Mucosa of stomach (tissue), 1 donor: ENCODE measurements at regions not wholly inside any gene's neighbourhood (a gene's known extent, or its start where the extent isn't known, plus 50 kb on each side); places are given as distances from the start of the nearest gene placed in this dataset.

Experiments used
- H3K27me3 ChIP-seq: one replicate; pipeline ENCODE4 v1.7.0; 2013; ENCODE audit warnings: mild to moderate bottlenecking, low read length; ENCODE audit not compliant: control insufficient read depth, insufficient read depth
- H3K36me3 ChIP-seq: one replicate; pipeline ENCODE4 v1.7.0; 2013; ENCODE audit warnings: low read length; ENCODE audit not compliant: control insufficient read depth, insufficient read depth
- H3K4me1 ChIP-seq: one replicate; pipeline ENCODE4 v1.7.0; 2013; ENCODE audit warnings: mild to moderate bottlenecking, low read length; ENCODE audit not compliant: control insufficient read depth, insufficient read depth
- H3K4me3 ChIP-seq: one replicate; pipeline ENCODE4 v1.7.0; 2013; ENCODE audit warnings: low read length
- H3K9ac ChIP-seq: one replicate; pipeline ENCODE4 v1.7.0; 2013; ENCODE audit warnings: mild to moderate bottlenecking, low read length, moderate library complexity
- H3K9me3 ChIP-seq: one replicate; pipeline ENCODE4 v1.7.0; 2013; ENCODE audit warnings: mild to moderate bottlenecking, low read length, moderate library complexity; ENCODE audit not compliant: control insufficient read depth
- donor health status: Pancreatic carcinoma.

- Histone ChIP-seq H3K9ac (no peak overlapping the region), H3K9me3 (no peaks in the 10 kb centered on the region), H3K4me3 (no peak overlapping the region), H3K36me3 (no peaks in the 10 kb centered on the region), H3K4me1 (no peaks in the 10 kb centered on the region), H3K27me3 (no peaks in the 10 kb centered on the region)
These were observed 665.1 kb upstream of the PLXNA2 start for GRCh38 chr1:208909011-208909984.

DNA sequence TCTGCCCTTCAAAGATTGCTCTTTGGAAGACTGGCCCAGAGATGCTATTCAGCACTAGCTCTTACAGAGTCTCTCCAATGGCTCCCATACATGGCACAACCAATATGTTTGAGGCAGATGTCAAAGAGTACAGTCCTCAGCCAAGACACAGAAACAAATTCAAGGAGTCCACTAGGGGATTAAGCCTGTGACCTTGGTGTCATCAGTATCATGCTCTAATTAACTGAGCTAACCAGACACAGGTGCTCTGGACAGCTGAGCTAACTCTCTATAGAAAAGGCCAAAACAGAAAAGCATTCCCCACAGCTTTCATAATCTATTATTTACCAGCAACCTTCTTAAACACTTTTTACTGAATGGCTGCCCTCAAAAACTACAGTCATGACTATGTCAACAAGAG is 666.0 kb upstream of the PLXNA2 start:
- no peaks in the 10 kb centered on the region for H3K9me3 ChIP-seq
- H3K36me3 ChIP-seq, result no peaks in the 10 kb centered on the region
- no peaks in the 10 kb centered on the region for H3K27me3 ChIP-seq
- no peak overlapping the region for H3K4me3 ChIP-seq
- no peak overlapping the region for H3K9ac ChIP-seq
- no peaks in the 10 kb centered on the region for H3K4me1 ChIP-seq

DNA sequence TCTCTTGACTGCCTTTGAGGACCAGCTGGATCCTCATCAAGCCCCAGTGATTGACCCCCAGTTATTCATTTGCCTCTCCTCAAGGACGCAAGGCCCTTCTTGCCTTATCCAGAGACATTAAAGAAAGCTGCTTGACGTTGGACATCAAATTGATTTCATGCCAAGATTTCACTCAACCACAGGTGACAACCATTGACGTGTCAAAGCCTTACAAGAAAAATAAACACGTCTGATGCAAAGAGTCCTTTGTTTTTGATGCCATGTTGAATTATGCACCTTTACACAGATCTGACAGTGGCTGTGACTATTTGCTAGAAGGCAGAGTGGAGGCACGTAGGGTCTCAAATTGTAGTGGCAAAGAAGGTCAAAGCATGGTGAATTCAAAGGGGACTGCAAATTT is 666.2 kb upstream of the CAMK1G start:
- no peak overlapping the region for H3K9ac ChIP-seq
- H3K27me3 ChIP-seq, result no peaks in the 10 kb centered on the region
- H3K4me1 ChIP-seq, result no peaks in the 10 kb centered on the region
- no peak overlapping the region for H3K4me3 ChIP-seq
- no peaks in the 10 kb centered on the region for H3K36me3 ChIP-seq
- H3K9me3 ChIP-seq, result no peaks in the 10 kb centered on the region

DNA sequence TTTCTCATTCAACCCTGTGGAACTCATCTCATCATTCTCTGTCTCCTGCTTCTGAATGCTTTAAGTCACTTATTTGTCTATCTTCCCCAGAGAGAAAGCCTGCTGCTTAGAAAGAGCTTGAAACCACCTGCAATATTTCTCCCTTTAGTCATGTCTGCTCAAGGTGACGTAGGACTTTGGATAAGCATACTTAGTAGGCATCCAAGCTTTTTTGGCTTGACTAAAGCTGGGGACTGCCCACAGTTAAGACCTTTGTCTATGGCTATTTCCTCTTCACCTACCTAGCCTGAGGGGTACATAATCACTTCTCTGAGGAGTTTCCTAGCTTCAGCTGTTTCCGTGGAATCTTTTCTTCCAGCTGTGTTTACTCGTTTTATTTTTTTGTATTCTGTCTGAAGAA is 665.8 kb upstream of the CAMK1G start:
- Histone ChIP-seq H3K4me3 (no peak overlapping the region), H3K4me1 (no peaks in the 10 kb centered on the region)

DNA sequence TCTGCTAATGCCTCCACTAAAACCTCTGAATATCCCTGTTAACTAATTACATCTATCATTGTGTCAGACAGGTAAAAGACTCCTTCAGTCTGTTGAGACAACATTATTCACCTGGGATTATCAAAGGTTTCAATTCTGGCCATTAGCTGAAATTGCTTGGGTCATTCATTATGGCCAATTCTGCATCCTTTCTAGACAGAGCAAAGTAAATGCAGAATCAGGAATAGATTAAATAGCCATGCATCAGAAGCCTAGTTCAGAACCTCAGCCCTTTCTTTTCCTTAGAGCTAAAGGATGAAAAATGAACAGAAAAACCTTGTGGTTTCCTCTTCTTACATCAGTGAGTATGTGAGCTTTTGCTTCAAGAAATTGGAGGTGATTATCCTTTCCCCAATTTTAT is 665.4 kb upstream of the CAMK1G start:
- no peak overlapping the region for H3K4me3 ChIP-seq
- H3K27me3 ChIP-seq, result no peaks in the 10 kb centered on the region
- H3K9me3 ChIP-seq, result no peaks in the 10 kb centered on the region
- H3K36me3 ChIP-seq, result no peaks in the 10 kb centered on the region
- H3K4me1 ChIP-seq, result no peaks in the 10 kb centered on the region
- no peak overlapping the region for H3K9ac ChIP-seq

More for the DNA sequence above, 665.8 kb upstream of the CAMK1G start:
- Histone ChIP-seq H3K9ac (no peak overlapping the region), H3K9me3 (no peaks in the 10 kb centered on the region), H3K36me3 (no peaks in the 10 kb centered on the region), H3K27me3 (no peaks in the 10 kb centered on the region)

DNA sequence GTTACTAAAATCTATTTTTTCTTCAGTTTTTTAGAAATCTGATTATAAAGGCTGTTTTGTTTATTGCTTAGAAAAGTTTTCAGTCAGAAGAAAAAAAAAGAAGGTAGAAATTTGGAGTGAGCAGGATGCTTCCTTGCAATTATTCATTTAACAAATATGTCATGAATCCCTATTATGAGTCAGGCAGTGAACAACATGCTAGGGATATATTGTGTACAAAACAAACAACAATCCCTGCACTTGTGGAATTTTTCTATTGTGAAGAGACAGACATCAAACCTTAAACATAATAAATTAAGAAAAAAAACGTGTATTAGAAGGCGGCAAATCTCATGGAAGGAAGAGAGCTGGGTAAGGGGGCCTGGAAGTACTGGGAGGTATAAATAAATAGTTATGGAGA is 664.1 kb upstream of the CAMK1G start:
- no peaks in the 10 kb centered on the region for H3K9me3 ChIP-seq
- H3K36me3 ChIP-seq, result no peaks in the 10 kb centered on the region
- no peak overlapping the region for H3K4me3 ChIP-seq
- no peaks in the 10 kb centered on the region for H3K4me1 ChIP-seq
- H3K27me3 ChIP-seq, result no peaks in the 10 kb centered on the region
- no peak overlapping the region for H3K9ac ChIP-seq

- no peaks in the 10 kb centered on the region for H3K4me1 ChIP-seq
- no peaks in the 10 kb centered on the region for H3K27me3 ChIP-seq
- no peak overlapping the region for H3K4me3 ChIP-seq
- H3K36me3 ChIP-seq, result no peaks in the 10 kb centered on the region
- no peak overlapping the region for H3K9ac ChIP-seq
- H3K9me3 ChIP-seq, result no peaks in the 10 kb centered on the region
These were observed 662.3 kb upstream of the CAMK1G start for GRCh38 chr1:208921259-208921658.

DNA sequence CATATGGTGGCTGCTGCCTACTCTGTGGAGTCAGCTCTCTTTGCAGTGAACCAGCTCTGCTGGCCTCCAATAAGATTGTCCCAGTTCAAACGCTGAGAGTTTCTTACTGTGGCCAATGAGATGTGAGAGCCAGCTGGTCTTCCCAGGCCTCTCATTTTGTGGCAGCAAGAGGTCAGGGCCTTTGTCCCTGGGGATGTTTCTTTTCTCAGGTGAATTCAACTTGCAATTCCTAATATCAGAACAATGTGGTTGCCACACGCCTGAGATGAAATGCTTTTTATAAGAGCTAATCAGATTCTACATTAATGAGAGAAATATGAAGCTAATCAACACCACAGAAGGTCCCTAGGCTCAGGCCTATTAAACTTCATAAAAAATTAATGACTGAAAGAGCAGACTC is 660.1 kb upstream of the CAMK1G start:
- Histone ChIP-seq H3K27me3 (no peaks in the 10 kb centered on the region), H3K9me3 (no peaks in the 10 kb centered on the region), H3K4me1 (no peaks in the 10 kb centered on the region), H3K4me3 (no peak overlapping the region), H3K36me3 (no peaks in the 10 kb centered on the region), H3K9ac (no peak overlapping the region)

GRCh38 chr1:208923946-208924720 is 659.4 kb upstream of the CAMK1G start:
- no peaks in the 10 kb centered on the region for H3K9me3 ChIP-seq
- no peaks in the 10 kb centered on the region for H3K27me3 ChIP-seq

GRCh38 chr1:208924928-208925327 is 658.6 kb upstream of the CAMK1G start:
- H3K27me3 ChIP-seq, result no peaks in the 10 kb centered on the region
- H3K36me3 ChIP-seq, result no peaks in the 10 kb centered on the region
- no peak overlapping the region for H3K9ac ChIP-seq
- H3K9me3 ChIP-seq, result no peaks in the 10 kb centered on the region
- H3K4me3 ChIP-seq, result no peak overlapping the region
- H3K4me1 ChIP-seq, result no peaks in the 10 kb centered on the region

More at GRCh38 chr1:208923946-208924720, 659.4 kb upstream of the CAMK1G start:
- no peak overlapping the region for H3K9ac ChIP-seq
- no peak overlapping the region for H3K4me3 ChIP-seq
- H3K36me3 ChIP-seq, result no peaks in the 10 kb centered on the region
- H3K4me1 ChIP-seq, result no peaks in the 10 kb centered on the region

DNA sequence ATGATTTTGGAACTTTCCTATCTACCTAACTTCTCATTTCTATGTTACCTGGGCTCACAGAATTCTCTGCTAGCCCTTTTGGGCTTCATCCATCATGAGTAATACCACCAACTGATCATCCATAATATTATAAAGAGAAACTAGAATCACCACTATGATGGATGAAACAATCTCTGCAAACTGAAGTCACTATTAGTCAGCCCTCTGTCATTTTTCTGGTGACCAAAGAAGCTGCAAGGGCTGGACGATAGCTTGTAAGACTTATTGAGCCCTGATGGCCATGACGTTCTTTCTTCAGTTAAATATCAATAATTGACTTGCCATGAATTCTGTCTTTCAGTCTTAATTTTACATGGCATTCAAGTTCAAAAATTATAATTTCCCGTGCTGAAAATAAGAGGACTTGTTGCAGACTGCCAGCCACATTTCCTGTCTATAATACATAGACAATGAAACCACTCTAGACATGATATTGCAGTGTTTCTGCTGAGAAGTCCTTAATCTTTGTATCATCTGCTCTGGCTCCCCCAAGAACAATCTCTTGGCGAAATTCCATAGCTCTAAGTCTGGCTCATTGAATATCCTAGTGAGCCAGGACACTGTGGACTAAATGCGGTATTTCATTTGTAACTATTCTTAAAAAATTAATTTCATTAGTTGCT is 655.0 kb upstream of the CAMK1G start:
- Histone ChIP-seq H3K4me3 (no peak overlapping the region), H3K9me3 (no peaks in the 10 kb centered on the region), H3K36me3 (no peaks in the 10 kb centered on the region), H3K9ac (no peak overlapping the region), H3K27me3 (no peaks in the 10 kb centered on the region), H3K4me1 (no peaks in the 10 kb centered on the region)

DNA sequence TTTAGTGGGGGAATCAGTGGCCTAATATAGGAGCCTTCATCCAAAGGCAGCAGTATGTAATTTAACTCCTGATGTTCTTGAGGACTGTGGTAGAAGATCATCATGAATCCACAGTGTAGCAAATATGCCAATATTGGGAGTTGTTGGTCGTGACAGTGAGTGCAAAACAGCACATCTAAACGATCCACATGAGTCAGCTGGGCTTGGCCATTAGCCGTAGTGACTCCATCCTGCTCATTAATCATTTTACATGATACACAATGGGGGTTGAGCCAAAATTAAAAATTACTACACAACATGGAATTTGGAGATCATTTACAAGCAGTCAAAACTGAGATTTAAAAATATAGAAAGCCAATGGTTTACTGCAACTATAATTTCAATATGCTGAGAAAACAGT is 653.9 kb upstream of the CAMK1G start:
- H3K36me3 ChIP-seq, result no peaks in the 10 kb centered on the region
- no peak overlapping the region for H3K9ac ChIP-seq
- no peak overlapping the region for H3K4me3 ChIP-seq
- no peaks in the 10 kb centered on the region for H3K4me1 ChIP-seq
- H3K9me3 ChIP-seq, result no peaks in the 10 kb centered on the region
- H3K27me3 ChIP-seq, result no peaks in the 10 kb centered on the region
